ENCODE measurements at regions not wholly inside any gene's neighbourhood (a gene's known extent, or its start where the extent isn't known, plus 50 kb on each side); places are given as distances from the start of the nearest gene placed in this dataset.

- H4K5ac ChIP-seq (ENCODE audit: insufficient read length, low read depth, low read length), result no peak overlapping the region
- H3K23me2 ChIP-seq (ENCODE audit: insufficient read length, low read depth, low read length, poor library complexity, severe bottlenecking), result no peaks in the 10 kb centered on the region
- no peaks in the 10 kb centered on the region for H3K27me3 ChIP-seq (ENCODE audit: insufficient read depth, low read length)
- H2BK5ac ChIP-seq (ENCODE audit: insufficient read length, low read length), result no peak overlapping the region
- no peak overlapping the region for H4K91ac ChIP-seq (ENCODE audit: insufficient read length, low read depth, low read length)
- DNase-seq, result no peak
- no peak overlapping the region for H2AK5ac ChIP-seq (ENCODE audit: insufficient read length, low read length)
- H2BK20ac ChIP-seq (ENCODE audit: low read depth, low read length, poor library complexity, severe bottlenecking), result no peak overlapping the region
- H3K27ac ChIP-seq (ENCODE audit: insufficient read length, low read depth, low read length), result no peak overlapping the region
- no peak overlapping the region for H2BK15ac ChIP-seq (ENCODE audit: low read depth, low read length)
- Mint-ChIP-seq H3K4me1 (peaks cover 5% of the 10 kb centered on the region in 2 experiments; a peak in 2 of 4 replicates), H3K36me3 (ENCODE audit: insufficient read depth in 1 of 3, low read depth in 3 of 3) (no peaks in the 10 kb centered on the region; a peak in 1 of 7 replicates), H3K27ac (no peak overlapping the region), H3K27me3 (ENCODE audit: low read depth) (no peaks in the 10 kb centered on the region), H3K4me3 (no peak overlapping the region), H3K9me3 (no peaks in the 10 kb centered on the region)
- H3K4me1 ChIP-seq (ENCODE audit: insufficient read depth, low read length), result no peaks in the 10 kb centered on the region
- H3K4me2 ChIP-seq (ENCODE audit: insufficient read depth, insufficient read length, low read length), result no peak overlapping the region
- H3K9ac ChIP-seq (ENCODE audit: extremely low read depth, insufficient read length, low read length), result no peak overlapping the region
- no peak overlapping the region for H4K8ac ChIP-seq (replicated peaks; ENCODE audit: insufficient read length, low read depth, low read length)
- H3K23ac ChIP-seq (ENCODE audit: insufficient read length, low read depth, low read length), result no peak overlapping the region
- H3K4ac ChIP-seq (ENCODE audit: low read depth, low read length), result no peak overlapping the region
- no CpG with 5 or more reads among the region's 3 CpGs for WGBS (ENCODE audit: extremely low coverage, insufficient read length, low lambda C conversion rate)
- H3K79me1 ChIP-seq (ENCODE audit: insufficient read depth, low read depth, low read length, poor library complexity, severe bottlenecking), result no peaks in the 10 kb centered on the region
- TF ChIP-seq CTCF (conservative IDR thresholded peaks at IDR 0.05), result no peak
- no peaks in the 10 kb centered on the region for H4K20me1 ChIP-seq (ENCODE audit: control insufficient read depth, insufficient read depth, insufficient read length)
- H3K79me2 ChIP-seq (ENCODE audit: insufficient read depth, low read length), result no peaks in the 10 kb centered on the region
- no peak overlapping the region for H3T11ph ChIP-seq (ENCODE audit: low read length)
- H3K18ac ChIP-seq (ENCODE audit: insufficient read length, low read depth, low read length), result no peak overlapping the region
- H3K9me3 ChIP-seq (ENCODE audit: control insufficient read depth, low read depth, low read length), result no peaks in the 10 kb centered on the region
- H2BK120ac ChIP-seq (ENCODE audit: low read depth, low read length, poor library complexity, severe bottlenecking), result no peak overlapping the region
- H2AFZ ChIP-seq (ENCODE audit: low read length), result no peak overlapping the region
- no peak overlapping the region for H2BK12ac ChIP-seq (ENCODE audit: insufficient read length, low read depth, low read length)
- no peak overlapping the region for H3K56ac ChIP-seq (ENCODE audit: insufficient read length, low read depth, low read length)
- no peak overlapping the region for H3K14ac ChIP-seq (ENCODE audit: insufficient read depth, low read length)
Measured at GRCh38 chr1:238950017-238950416, 436.4 kb upstream of the CHRM3 start.
